NCI-H146 treated with DMSO at 0.1 percent for 48 hours (cell line): ENCODE measurements at regions not wholly inside any gene's neighbourhood (a gene's known extent, or its start where the extent isn't known, plus 50 kb on each side); places are given as distances from the start of the nearest gene placed in this dataset.

Source experiments
- DNase-seq: peaks from one replicate; lab custom pipeline; 2025; ENCODE audit not compliant: unreplicated experiment; lab: John Stamatoyannopoulos, UW

- no peak for DNase-seq
Measured at GRCh38 chrX:809081-809480, 178.5 kb downstream of the SHOX start.

DNA sequence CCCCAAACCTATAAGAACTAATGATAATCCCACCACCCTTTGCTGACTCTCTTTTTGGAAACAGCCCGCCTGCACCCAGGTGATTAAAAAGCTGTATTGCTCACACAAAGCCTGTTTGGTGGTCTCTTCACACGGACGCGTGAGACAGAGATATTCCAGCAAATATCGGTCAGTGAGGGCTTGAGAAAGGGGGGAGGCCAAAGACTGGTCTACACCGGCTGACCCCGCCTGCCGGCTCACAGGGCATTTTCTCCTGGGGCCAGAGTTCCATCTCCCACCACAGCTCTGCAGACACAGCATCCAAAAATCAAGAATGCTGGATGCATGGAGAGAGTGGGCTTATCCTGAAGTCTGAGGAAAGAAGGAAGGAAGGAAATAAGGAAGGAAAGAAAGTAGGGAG is 176.0 kb downstream of the SHOX start:
- DNase-seq = no peak

- DNase-seq = no peak
Measured at GRCh38 chrX:805988-806387, 175.4 kb downstream of the SHOX start.

DNA sequence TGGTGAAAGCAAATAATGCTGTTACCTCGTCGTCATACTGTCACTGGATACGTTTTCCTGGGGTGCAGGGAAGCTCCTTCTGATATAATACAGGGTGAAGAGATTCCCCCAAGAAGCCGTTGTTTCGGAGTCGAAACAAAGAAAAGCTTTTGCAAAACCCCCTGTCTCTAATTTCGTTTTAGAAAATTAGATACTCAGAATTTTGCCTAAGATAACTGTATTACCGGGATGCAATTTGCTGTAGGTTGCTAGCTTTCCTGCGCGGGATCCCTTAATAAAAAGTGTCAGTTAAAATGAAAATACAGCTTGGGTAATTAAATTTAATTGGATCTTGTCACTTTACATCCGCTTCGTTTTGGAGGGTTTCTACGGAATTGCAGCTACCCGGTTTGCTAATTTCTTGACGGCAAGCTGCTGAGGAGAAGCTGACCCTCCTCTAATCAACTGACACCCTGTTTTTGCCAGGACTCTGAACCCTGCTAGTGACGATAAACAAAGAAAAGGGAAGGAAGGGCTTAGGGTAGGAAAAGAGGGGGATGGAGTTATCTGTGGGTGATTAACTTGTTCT is 174.6 kb downstream of the SHOX start:
- no peak for DNase-seq

DNA sequence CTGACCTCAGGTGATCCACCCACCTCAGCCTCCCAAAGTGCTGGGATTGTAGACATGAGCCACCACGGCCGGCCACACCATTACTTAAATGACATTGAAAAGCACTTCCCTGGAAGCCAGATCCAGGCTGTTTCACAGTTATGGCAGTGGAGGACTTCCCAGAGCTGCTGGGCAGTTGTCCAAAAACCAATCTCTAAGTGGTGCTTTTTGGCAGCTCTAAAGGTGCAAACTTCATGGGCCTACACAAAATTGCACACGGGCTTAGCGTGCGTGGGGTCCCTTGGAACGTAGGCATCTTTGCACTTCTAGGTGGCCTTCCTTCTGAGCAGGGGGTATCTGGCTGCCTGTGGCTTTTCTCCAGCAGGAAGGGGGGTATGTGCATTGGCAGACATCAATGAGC is 172.3 kb downstream of the SHOX start:
- no peak for DNase-seq

GRCh38 chrX:799808-800207 is 169.2 kb downstream of the SHOX start:
- DNase-seq = no peak

GRCh38 chrX:794311-794710 is 163.7 kb downstream of the SHOX start:
- DNase-seq = no peak

DNA sequence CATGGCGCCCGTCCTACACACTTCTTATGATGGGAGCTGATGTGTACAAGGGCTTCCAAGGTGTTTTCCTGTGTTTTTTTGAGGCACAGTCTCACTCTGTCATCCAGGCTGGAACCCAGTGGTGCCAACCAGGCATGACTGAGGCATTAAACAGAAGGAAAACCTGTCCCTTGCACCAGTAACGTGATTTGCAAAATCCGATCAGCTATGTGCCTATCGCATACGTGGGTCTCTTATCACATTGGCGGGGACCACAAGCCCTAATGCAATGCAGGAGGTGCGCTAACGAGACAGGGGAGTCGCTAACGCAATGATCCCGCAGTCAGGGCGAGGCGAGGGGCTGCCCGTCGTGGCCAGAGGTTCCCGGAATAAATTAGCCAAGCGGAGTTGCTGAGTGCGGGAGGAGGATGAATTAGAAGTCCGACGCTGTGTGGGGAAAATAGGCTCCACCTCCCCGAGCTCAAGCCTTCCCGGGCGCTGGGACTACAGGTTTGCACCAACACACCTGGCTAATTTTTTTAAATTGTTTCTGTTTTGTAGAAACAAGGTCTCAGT is 162.7 kb downstream of the SHOX start:
- DNase-seq = no peak

GRCh38 chrX:791479-792034 is 161.0 kb downstream of the SHOX start:
- DNase-seq = no peak

GRCh38 chrX:790783-791360 is 160.3 kb downstream of the SHOX start:
- DNase-seq = no peak

- DNase-seq = no peak
Measured at GRCh38 chrX:790041-790506, 159.5 kb downstream of the SHOX start.

DNA sequence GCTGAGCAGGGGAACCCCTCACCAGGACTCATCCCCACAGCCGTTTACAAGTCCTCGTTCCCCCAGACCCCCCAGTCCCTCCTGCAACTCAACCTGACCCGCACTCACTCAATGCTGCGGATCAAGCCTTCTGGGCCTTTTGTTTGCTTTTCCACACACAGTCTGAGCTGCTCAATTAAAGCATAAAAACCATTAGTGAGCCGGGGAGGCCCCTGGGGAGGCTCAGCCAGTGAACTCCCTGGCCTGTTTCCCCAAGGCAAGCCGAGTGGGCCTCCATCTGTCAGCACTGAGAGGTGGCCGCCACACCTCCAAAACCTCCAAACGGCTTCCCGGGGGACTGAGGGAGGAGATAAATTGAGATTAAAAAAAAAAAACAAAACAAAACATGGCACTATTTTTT is 158.5 kb downstream of the SHOX start:
- DNase-seq = no peak

DNA sequence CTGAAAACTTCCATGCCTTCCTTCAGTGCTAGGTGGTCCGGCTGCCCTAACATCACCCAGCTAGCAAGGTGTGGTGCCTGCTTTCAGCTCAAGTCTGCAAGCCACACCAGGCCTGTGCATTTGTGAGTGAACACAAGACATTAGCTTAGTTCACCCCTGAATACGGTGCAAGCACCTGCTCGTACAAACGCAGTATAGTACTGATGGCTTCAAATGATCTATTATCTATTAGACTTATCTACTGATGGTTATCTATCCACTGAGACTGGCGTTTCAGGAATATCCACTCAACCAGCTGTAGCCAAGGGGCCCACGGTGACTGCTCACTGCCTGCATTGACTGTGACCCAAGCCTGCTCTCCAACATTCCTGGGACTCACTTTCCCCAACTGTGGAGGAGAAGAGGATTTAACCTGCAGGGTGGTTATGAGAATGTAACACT is 155.9 kb downstream of the SHOX start:
- no peak for DNase-seq

DNA sequence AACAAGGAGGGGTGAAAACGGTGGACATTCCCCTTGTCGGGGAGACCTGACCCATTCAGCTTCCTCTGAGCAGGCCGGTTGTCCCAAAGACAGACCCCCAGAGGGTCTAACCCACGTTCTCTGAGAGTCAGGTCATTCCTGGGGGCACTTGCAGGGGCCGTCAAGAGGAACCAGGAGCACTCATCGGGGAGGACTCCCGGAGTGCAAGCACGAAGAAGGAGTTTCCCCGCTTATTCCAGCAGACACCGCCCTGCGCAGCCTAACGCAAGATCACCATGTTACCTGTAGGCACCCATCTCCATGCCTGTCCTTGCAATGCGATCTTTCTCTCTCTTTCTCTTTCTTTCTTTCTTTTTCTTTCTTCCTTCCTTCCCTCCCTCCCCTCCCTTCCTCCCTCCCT is 154.2 kb downstream of the SHOX start:
- DNase-seq = no peak

- DNase-seq = no peak
Measured at GRCh38 chrX:781224-782204, 150.9 kb downstream of the SHOX start.

GRCh38 chrX:776529-777230 is 146.1 kb downstream of the SHOX start:
- no peak for DNase-seq

DNA sequence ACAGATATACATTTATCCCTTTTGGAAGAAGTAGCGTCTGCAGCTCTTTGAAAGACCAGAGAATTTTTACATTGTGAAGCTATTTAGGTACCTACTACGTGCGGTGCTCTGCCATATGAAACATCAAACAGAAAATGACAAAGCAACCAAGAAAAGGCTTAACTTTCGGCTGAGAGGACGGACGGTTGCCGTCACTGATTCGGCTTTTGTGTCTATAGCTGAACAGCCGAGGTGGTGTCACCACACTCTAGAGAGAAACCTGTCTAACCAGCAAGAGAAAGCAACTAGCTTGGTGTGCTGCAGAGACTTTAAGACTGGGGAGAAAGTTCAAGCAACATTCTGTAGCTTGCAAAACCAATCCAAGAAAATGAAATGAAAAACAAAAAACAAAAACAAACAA is 145.5 kb downstream of the SHOX start:
- DNase-seq = no peak

DNA sequence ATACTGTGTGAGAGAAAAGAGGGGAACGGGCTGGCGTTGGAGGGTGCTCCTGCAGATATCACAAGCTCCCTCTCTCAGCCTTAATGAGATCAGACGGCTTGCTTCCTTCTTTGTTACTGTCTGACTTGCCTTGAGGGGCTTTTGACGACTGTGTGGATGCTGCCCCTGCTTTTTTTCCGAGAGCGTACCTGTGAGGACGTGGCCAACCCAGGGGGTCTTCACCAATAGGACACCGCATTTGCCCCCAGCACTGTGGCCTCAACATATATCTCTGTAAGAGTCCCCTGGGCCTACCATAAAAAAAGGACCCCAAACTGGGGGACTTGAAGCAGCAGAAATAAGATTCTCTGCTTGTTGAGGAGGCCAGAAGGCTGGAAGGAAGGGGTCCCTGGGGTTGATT is 143.9 kb downstream of the SHOX start:
- no peak for DNase-seq

DNA sequence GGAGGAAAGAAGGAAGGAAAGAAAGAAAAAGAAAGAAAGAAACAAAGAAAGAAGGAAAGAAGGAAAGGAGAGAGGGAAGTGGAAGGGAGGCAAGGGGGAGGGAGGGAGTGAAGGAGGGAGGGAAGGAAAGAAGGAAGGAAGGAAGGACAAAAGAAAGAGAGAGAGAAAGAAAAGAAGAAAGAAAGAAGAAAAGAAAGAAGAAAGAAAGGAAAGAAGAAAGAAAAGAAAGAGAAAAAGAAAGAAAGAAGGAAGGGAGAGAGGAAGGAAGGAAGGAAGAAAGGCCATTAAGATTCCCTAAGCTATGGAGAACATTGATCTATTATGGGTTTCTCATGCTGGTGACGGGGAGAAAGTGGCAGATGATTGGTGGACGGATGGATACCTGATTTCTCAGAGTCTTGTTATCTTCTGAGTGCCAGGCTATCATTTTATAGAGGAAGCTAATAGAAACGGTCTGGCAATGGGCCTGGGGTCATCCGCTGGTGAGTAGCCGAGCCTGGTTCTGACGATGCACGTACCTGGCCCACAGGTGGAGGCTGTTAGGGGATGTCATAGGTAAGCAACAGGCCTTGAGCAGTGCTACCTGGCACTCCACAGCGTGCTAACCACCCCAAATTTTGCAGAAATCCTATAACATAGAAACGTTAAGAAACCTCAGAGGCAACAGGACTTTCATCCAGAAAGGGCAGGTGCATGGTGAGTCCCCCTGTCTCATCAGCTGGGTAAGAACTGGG is 142.9 kb downstream of the SHOX start:
- DNase-seq = no peak

GRCh38 chrX:771536-771935 is 140.9 kb downstream of the SHOX start:
- DNase-seq = no peak
